Neuronal stem cell (in vitro differentiated cells): ENCODE measurements at regions not wholly inside any gene's neighbourhood (a gene's known extent, or its start where the extent isn't known, plus 50 kb on each side); places are given as distances from the start of the nearest gene placed in this dataset.

ENCODE experiments used
- DNase-seq: peaks from one replicate; pipeline ENCODE4 v3.0.0-alpha.2; 2013; ENCODE audit warnings: low spot score
- H2AFZ ChIP-seq: one replicate; pipeline ENCODE4 v1.6.1; 2013; ENCODE audit warnings: mild to moderate bottlenecking, low read length, inconsistent platforms
- H2AK5ac ChIP-seq: 2 replicates; pipeline ENCODE4 v1.6.1; 2013; ENCODE audit warnings: low read depth, mild to moderate bottlenecking, inconsistent platforms, low read length, moderate library complexity, mixed read lengths
- H2BK120ac ChIP-seq: 2 replicates; pipeline ENCODE4 v1.6.1; 2013; ENCODE audit warnings: low read depth, mild to moderate bottlenecking, inconsistent platforms, low read length, moderate library complexity, mixed read lengths
- H2BK12ac ChIP-seq: one replicate; pipeline ENCODE4 v1.6.1; 2013; ENCODE audit warnings: low read length, inconsistent platforms
- H2BK15ac ChIP-seq: 2 replicates; pipeline ENCODE4 v1.6.1; 2013; ENCODE audit warnings: mild to moderate bottlenecking, low read length, inconsistent platforms, mixed read lengths
- H2BK5ac ChIP-seq: one replicate; pipeline ENCODE4 v1.6.1; 2013; ENCODE audit warnings: inconsistent platforms, mild to moderate bottlenecking, low read length, moderate library complexity
- H3K14ac ChIP-seq: one replicate; pipeline ENCODE4 v1.6.1; 2013; ENCODE audit warnings: low read length, inconsistent platforms
- H3K18ac ChIP-seq: 2 replicates; pipeline ENCODE4 v1.6.1; 2013; ENCODE audit warnings: low read length, inconsistent platforms
- H3K23ac ChIP-seq: 2 replicates; pipeline ENCODE4 v1.6.1; 2013; ENCODE audit warnings: low read depth, mild to moderate bottlenecking, mixed read lengths, low read length, inconsistent platforms; ENCODE audit not compliant: poor library complexity
- H3K27ac ChIP-seq: replicated peaks from 3 replicates; pipeline ENCODE4 v1.5.1; 2013; ENCODE audit warnings: low read length, inconsistent platforms
- H3K27me3 ChIP-seq, 3 experiments: 2 replicates each; pipeline ENCODE4 v1.6.1; 2013; ENCODE audit warnings: low read length in 3 of 3, mild to moderate bottlenecking in 2 of 3, inconsistent platforms in 1 of 3, low read depth in 1 of 3, mixed read lengths in 1 of 3, moderate library complexity in 1 of 3; ENCODE audit not compliant: control insufficient read depth in 3 of 3, insufficient read depth in 3 of 3
- H3K36me3 ChIP-seq, 2 donors: replicated peaks in 1 of 2; 2 replicates each; pipeline ENCODE4 v1.6.1; 2013; ENCODE audit warnings: low read length in 2 of 2; ENCODE audit not compliant: control insufficient read depth in 2 of 2, insufficient read depth in 2 of 2
- H3K4ac ChIP-seq: 2 replicates; pipeline ENCODE4 v1.6.1; 2013; ENCODE audit warnings: inconsistent platforms, mild to moderate bottlenecking, low read length, moderate library complexity
- H3K4me1 ChIP-seq, 2 donors: 1 replicate in 1 of 2; 2 replicates in 1 of 2; pipeline ENCODE4 v1.6.1; 2013; ENCODE audit warnings: low read length in 2 of 2, low read depth in 1 of 2; ENCODE audit not compliant: control insufficient read depth in 2 of 2, insufficient read depth in 1 of 2
- H3K4me2 ChIP-seq: one replicate; pipeline ENCODE4 v1.6.1; 2013; ENCODE audit warnings: mild to moderate bottlenecking, low read length, inconsistent platforms; ENCODE audit not compliant: insufficient read depth, poor library complexity, severe bottlenecking
- H3K4me3 ChIP-seq, 2 donors: 2 replicates each; pipeline ENCODE4 v1.5.1; 2013; ENCODE audit warnings: low read length in 2 of 2, mild to moderate bottlenecking in 2 of 2, inconsistent platforms in 1 of 2, moderate library complexity in 1 of 2
- H3K79me1 ChIP-seq: one replicate; pipeline ENCODE4 v1.6.1; 2013; ENCODE audit warnings: low read depth, mild to moderate bottlenecking, inconsistent platforms, low read length, moderate library complexity
- H3K9ac ChIP-seq: one replicate; pipeline ENCODE4 v1.6.1; 2013; ENCODE audit warnings: mild to moderate bottlenecking, low read depth, low read length, inconsistent platforms; ENCODE audit not compliant: poor library complexity
- H3K9me3 ChIP-seq, 2 donors: replicated peaks in 1 of 2; 2 replicates each; pipeline versions ENCODE3 to v1.6.1; 2013; ENCODE audit warnings: low read length in 2 of 2, mild to moderate bottlenecking in 2 of 2, inconsistent platforms in 1 of 2, low read depth in 1 of 2, mixed read lengths in 1 of 2, moderate library complexity in 1 of 2; ENCODE audit not compliant: control insufficient read depth in 2 of 2, insufficient read depth in 1 of 2
- H4K8ac ChIP-seq: one replicate; pipeline ENCODE4 v1.6.1; 2013; ENCODE audit warnings: low read depth, mild to moderate bottlenecking, inconsistent platforms, low read length, moderate library complexity
- H4K91ac ChIP-seq: one replicate; pipeline ENCODE4 v1.6.1; 2013; ENCODE audit warnings: low read length, low read depth, mild to moderate bottlenecking, inconsistent platforms; ENCODE audit not compliant: poor library complexity
- WGBS, 2 donors: extraction: QIAGEN DNeasy Blood & Tissue Kit; methylation state at CpG; one replicate each; pipeline ENCODE4 v1.1.7; 2013; ENCODE audit warnings: missing lambda C conversion rate in 2 of 2, mixed read lengths in 1 of 2; ENCODE audit not compliant: insufficient read length in 2 of 2, insufficient replicate concordance in 1 of 2; ENCODE audit errors: extremely low coverage in 2 of 2; 5-methylcytosine and 5-hydroxymethylcytosine counted together

DNA sequence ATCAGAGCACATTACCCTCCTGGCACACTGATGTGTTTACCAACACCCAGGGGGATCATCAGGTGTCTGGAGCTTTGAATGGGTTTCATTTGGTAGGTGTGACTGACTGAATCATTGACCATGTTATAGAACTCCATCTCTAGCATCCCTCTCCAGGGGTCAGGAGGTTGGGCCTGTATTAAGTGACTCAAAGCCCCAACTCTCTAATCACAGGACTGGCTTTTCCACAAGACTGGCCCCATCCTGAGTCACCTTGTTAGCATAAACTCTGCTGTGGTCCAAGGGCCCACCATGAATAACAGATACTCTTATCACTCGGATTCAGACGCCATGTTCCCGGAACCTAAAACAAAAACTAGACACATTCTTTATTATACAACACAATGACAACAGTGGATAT, 125.9 kb upstream of the NDUFV2 start:
- H3K27me3 ChIP-seq = peaks cover 0 to 4% (median 0%) of the 10 kb centered on the region in 3 experiments
- H3K23ac ChIP-seq = no peak overlapping the region
- no CpG with 5 or more reads among the region's 3 CpGs for WGBS, 2 donors
- no peak for DNase-seq
- no peak overlapping the region for H3K14ac ChIP-seq
- no peak overlapping the region for H3K4me3 ChIP-seq
- no peak overlapping the region for H3K9ac ChIP-seq
- H3K27ac ChIP-seq = no peak overlapping the region
- no peak overlapping the region for H3K18ac ChIP-seq
- H3K79me1 ChIP-seq = no peaks in the 10 kb centered on the region
- H4K91ac ChIP-seq = no peak overlapping the region
- no peak overlapping the region for H4K8ac ChIP-seq
- no peak overlapping the region for H3K4me2 ChIP-seq
- no peak overlapping the region for H2BK12ac ChIP-seq
- no peak overlapping the region for H2AK5ac ChIP-seq
- no peak overlapping the region for H2BK5ac ChIP-seq
- peaks cover 3 to 4% of the 10 kb centered on the region in 2 donors for H3K9me3 ChIP-seq
- peaks cover 5 to 8% of the 10 kb centered on the region in 2 donors for H3K4me1 ChIP-seq
- H2BK15ac ChIP-seq = no peak overlapping the region
- no peak overlapping the region for H3K4ac ChIP-seq
- no peak overlapping the region for H2BK120ac ChIP-seq
- no peaks in the 10 kb centered on the region for H3K36me3 ChIP-seq
- no peak overlapping the region for H2AFZ ChIP-seq

DNA sequence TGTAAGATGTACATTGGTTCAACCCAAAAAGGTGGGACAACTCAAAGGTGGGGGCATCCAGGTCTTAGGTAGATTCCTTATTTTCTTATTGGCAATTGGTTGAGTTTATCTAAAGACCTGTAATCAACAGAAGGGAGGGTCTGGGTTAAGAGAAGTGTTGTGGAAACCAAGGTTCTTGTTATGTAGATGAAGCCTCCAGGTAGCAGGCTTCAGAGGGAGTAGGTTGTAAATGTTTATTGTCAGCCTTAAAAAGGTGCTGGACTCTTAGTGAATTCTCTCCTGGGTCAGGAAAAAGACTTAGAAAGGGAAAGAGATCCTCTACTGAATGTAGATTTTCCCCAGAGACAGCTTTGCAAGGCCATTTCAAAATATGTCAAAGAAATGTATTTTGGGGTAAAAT, 125.3 kb upstream of the NDUFV2 start:
- Histone ChIP-seq H2BK12ac (no peak overlapping the region), H4K8ac (no peak overlapping the region), H3K36me3 (no peaks in the 10 kb centered on the region), H3K23ac (no peak overlapping the region), H4K91ac (no peak overlapping the region), H3K4me3 (no peak overlapping the region), H2AK5ac (no peak overlapping the region), H3K4me1 (peaks cover 5 to 8% of the 10 kb centered on the region in 2 donors), H3K27ac (no peak overlapping the region), H3K79me1 (no peaks in the 10 kb centered on the region), H3K27me3 (peaks cover 0 to 1% (median 0%) of the 10 kb centered on the region in 3 experiments), H2BK5ac (no peak overlapping the region), H3K9me3 (peaks cover 0 to 4% of the 10 kb centered on the region in 2 donors), H2BK15ac (no peak overlapping the region), H2BK120ac (no peak overlapping the region), H3K4ac (no peak overlapping the region), H2AFZ (no peak overlapping the region), H3K4me2 (no peak overlapping the region), H3K9ac (no peak overlapping the region), H3K18ac (no peak overlapping the region), H3K14ac (no peak overlapping the region)
- no peak for DNase-seq

DNA sequence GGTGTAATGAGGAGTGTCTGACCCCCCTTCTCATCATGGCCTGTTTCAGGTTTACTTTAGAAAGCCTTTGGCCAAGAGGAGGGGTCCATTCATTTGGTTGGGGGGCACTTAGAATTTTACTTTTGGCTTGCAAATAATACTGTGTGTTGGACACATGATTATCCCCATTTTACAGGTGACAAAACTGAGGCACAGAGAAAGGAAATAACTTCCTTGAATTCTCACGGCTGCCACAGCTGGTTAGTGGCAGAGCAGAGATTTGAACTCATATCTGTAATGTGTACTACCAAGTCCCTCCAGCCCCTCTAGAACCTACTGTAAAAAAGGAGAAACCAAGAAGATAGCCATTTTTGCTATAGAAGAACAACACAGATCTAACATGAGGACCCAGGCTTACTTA, 124.8 kb upstream of the NDUFV2 start:
- peaks cover 0 to 4% of the 10 kb centered on the region in 2 donors for H3K9me3 ChIP-seq
- H3K4ac ChIP-seq = no peak overlapping the region
- no peak overlapping the region for H3K14ac ChIP-seq
- no peak overlapping the region for H2AFZ ChIP-seq
- no peak overlapping the region for H2BK5ac ChIP-seq
- no peak for DNase-seq
- no peak overlapping the region for H3K27ac ChIP-seq
- no CpG with 5 or more reads among the region's 1 CpG for WGBS, 2 donors
- H3K18ac ChIP-seq = no peak overlapping the region
- H3K4me1 ChIP-seq = peaks cover 5 to 8% of the 10 kb centered on the region in 2 donors
- no peak overlapping the region for H4K91ac ChIP-seq
- no peak overlapping the region for H3K9ac ChIP-seq
- no peak overlapping the region for H4K8ac ChIP-seq
- no peak overlapping the region for H2BK15ac ChIP-seq
- no peak overlapping the region for H2BK12ac ChIP-seq
- H2BK120ac ChIP-seq = no peak overlapping the region
- H3K4me2 ChIP-seq = no peak overlapping the region
- H3K23ac ChIP-seq = no peak overlapping the region
- no peaks in the 10 kb centered on the region for H3K36me3 ChIP-seq
- no peak overlapping the region for H3K4me3 ChIP-seq
- no peaks in the 10 kb centered on the region for H3K27me3 ChIP-seq
- H2AK5ac ChIP-seq = no peak overlapping the region
- H3K79me1 ChIP-seq = no peaks in the 10 kb centered on the region

GRCh38 chr18:8978394-8978793, 124.1 kb upstream of the NDUFV2 start:
- Histone ChIP-seq H3K4ac (no peak overlapping the region), H3K4me1 (peaks cover 5 to 8% of the 10 kb centered on the region in 2 donors), H2BK120ac (no peak overlapping the region), H3K9ac (no peak overlapping the region), H3K4me3 (no peak overlapping the region), H2AFZ (no peak overlapping the region), H2BK5ac (no peak overlapping the region), H3K18ac (no peak overlapping the region), H3K27ac (no peak overlapping the region), H3K36me3 (no peaks in the 10 kb centered on the region), H2BK12ac (no peak overlapping the region), H3K23ac (no peak overlapping the region), H4K91ac (no peak overlapping the region), H3K9me3 (peaks cover 0 to 4% of the 10 kb centered on the region in 2 donors), H3K27me3 (no peaks in the 10 kb centered on the region), H3K79me1 (no peaks in the 10 kb centered on the region), H3K14ac (no peak overlapping the region), H3K4me2 (no peak overlapping the region), H4K8ac (no peak overlapping the region), H2AK5ac (no peak overlapping the region), H2BK15ac (no peak overlapping the region)
- WGBS, 2 donors = no CpG with 5 or more reads among the region's 6 CpGs
- no peak for DNase-seq
